ENCODE measurements at regions not wholly inside any gene's neighbourhood (a gene's known extent, or its start where the extent isn't known, plus 50 kb on each side); places are given as distances from the start of the nearest gene placed in this dataset.
"Not testable (repeated sequence)": the region's sequence is repeated elsewhere in the genome, so short reads cannot be mapped to it uniquely, and the experiment has no call there.

DNA sequence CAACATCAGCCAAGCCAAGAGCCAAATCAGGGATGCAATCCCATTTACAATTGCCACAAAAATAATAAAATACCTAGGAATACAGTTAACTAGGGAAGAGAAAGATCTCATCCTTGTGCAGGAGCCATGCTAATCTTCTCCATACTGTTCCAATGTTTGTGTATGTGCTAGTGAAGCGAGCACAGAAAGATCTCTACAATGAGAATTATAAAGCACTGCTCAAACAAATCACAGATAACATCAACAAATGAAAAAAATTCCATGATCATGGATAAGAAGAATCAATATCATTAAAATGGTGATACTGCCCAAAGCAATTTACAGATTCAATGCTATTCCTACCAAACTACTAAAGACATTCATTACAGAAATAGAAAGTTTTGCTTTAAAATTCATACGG is 215.6 kb downstream of the FOXG1 start:
- Histone ChIP-seq H3K27ac (ENCODE audit: low read depth, low read length) (no peak overlapping the region), H3K36me3 (ENCODE audit: control insufficient read depth, insufficient read depth, low read length) (no peaks in the 10 kb centered on the region), H3K4me3 (ENCODE audit: low read depth, low read length) (no peak overlapping the region), H3K27me3 (ENCODE audit: control insufficient read depth, insufficient read depth, low read length) (no peaks in the 10 kb centered on the region), H3K9me3 (ENCODE audit: control insufficient read depth, insufficient read depth, low read length) (peaks cover 2% of the 10 kb centered on the region), H3K4me1 (ENCODE audit: control insufficient read depth, insufficient read depth, low read length) (no peaks in the 10 kb centered on the region)
- DNase-seq (ENCODE audit: low read depth in 4 of 6, low spot score in 6 of 6), result no peak
- no CpG with 5 or more reads among the region's 2 CpGs for WGBS (ENCODE audit: insufficient coverage)

DNA sequence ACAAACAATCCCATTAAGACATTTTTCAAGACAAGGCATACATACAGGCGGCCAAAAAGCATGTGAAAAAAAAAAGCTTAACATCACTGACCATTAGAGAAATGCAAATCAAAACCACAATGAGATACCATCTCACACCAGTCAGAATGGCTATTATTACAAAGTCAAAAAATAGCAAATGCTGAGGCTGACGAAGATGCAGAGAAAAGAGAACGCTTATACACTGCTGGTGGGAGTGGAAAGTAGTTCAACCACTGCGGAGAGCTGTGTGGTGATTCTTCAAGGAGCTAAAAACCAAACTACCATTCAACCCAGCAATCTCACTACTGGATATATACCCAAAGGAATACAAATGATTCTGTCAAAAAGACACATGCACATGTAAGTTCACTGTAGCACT is 216.7 kb downstream of the FOXG1 start:
- H3K27me3 ChIP-seq (ENCODE audit: control insufficient read depth, insufficient read depth, low read length), result no peaks in the 10 kb centered on the region
- DNase-seq (ENCODE audit: low read depth in 4 of 6, low spot score in 6 of 6), result no peak
- H3K9me3 ChIP-seq (ENCODE audit: control insufficient read depth, insufficient read depth, low read length), result peaks cover 2% of the 10 kb centered on the region
- WGBS (ENCODE audit: insufficient coverage), result no CpG with 5 or more reads among the region's 4 CpGs
- no peak overlapping the region for H3K4me3 ChIP-seq (ENCODE audit: low read depth, low read length)
- no peak overlapping the region for H3K27ac ChIP-seq (ENCODE audit: low read depth, low read length)
- H3K36me3 ChIP-seq (ENCODE audit: control insufficient read depth, insufficient read depth, low read length), result no peaks in the 10 kb centered on the region
- no peaks in the 10 kb centered on the region for H3K4me1 ChIP-seq (ENCODE audit: control insufficient read depth, insufficient read depth, low read length)

DNA sequence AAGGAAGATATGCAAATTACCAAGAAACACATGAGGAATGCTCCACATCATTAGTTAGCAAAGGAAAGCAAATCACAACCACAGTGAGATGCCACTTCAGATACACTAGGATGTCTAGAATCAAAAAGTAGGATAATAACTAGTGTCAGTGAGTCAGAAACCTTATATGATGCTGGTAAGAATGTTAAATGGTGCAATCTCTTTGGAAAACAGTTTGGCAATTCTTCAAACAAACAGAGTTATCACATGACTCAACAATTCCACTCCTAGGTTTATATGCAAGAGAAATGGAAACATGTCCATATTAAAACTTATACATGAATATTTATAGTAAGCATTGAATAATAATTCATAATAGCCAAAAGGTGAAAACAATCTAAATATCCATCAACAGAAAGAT is 220.9 kb downstream of the FOXG1 start:
- no peaks in the 10 kb centered on the region for H3K36me3 ChIP-seq (ENCODE audit: control insufficient read depth, insufficient read depth, low read length)
- H3K9me3 ChIP-seq (ENCODE audit: control insufficient read depth, insufficient read depth, low read length), result peaks cover 2% of the 10 kb centered on the region
- H3K27me3 ChIP-seq (ENCODE audit: control insufficient read depth, insufficient read depth, low read length), result no peaks in the 10 kb centered on the region
- no peak overlapping the region for H3K4me3 ChIP-seq (ENCODE audit: low read depth, low read length)
- H3K27ac ChIP-seq (ENCODE audit: low read depth, low read length), result no peak overlapping the region
- no peaks in the 10 kb centered on the region for H3K4me1 ChIP-seq (ENCODE audit: control insufficient read depth, insufficient read depth, low read length)
- no peak for DNase-seq (ENCODE audit: low read depth in 4 of 6, low spot score in 6 of 6)

DNA sequence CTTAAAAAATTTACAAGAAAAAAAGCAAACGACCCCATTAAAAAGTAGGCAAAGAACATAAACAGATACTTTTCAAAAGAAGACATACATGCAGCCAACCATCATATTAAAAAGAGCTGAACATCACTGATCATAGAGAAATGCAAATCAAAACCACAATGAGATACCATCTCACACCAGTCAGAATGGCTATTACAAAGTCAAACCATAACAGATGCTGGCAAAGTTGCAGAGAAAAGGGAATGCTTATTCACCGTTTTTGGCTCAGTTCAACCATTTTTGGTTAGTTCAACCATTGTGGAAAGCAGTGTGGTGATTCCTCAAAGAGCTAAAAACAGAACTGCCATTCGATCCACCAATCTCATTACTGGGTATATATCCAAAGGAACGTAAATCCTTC is 230.6 kb downstream of the FOXG1 start:
- not testable (repeated sequence) for H3K36me3 ChIP-seq (ENCODE audit: control insufficient read depth, insufficient read depth, low read length); H3K4me1 ChIP-seq (ENCODE audit: control insufficient read depth, insufficient read depth, low read length); H3K9me3 ChIP-seq (ENCODE audit: control insufficient read depth, insufficient read depth, low read length); H3K27me3 ChIP-seq (ENCODE audit: control insufficient read depth, insufficient read depth, low read length); DNase-seq (ENCODE audit: low read depth in 4 of 6, low spot score in 6 of 6); H3K27ac ChIP-seq (ENCODE audit: low read depth, low read length); H3K4me3 ChIP-seq (ENCODE audit: low read depth, low read length)
- WGBS (ENCODE audit: insufficient coverage), result 88% methylated on average over 1 of the region's 4 CpGs

DNA sequence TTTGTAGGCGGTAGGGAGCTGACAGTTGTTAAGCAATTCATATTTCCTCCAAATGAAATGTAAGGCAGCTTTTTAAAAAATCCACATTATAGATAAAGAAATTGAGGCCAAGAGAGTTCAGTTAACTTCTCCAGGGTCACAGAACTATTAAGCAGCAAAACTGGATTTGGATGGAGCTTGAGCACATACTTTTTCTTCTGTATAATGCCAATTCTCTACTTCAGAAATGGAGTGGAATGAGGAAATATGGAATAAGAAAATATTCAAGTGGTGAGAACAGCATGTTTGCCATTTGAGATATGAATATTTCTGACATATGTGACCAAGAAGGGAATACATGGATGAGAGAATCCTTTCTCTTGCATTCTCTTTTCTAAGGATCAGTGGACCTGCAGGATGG is 233.1 kb downstream of the FOXG1 start:
- DNase-seq (ENCODE audit: low read depth in 4 of 6, low spot score in 6 of 6), result no peak
- no peak overlapping the region for H3K4me3 ChIP-seq (ENCODE audit: low read depth, low read length)
- no CpG with 5 or more reads among the region's 1 CpG for WGBS (ENCODE audit: insufficient coverage)
- H3K4me1 ChIP-seq (ENCODE audit: control insufficient read depth, insufficient read depth, low read length), result no peaks in the 10 kb centered on the region
- no peaks in the 10 kb centered on the region for H3K9me3 ChIP-seq (ENCODE audit: control insufficient read depth, insufficient read depth, low read length)
- H3K27ac ChIP-seq (ENCODE audit: low read depth, low read length), result no peak overlapping the region
- H3K36me3 ChIP-seq (ENCODE audit: control insufficient read depth, insufficient read depth, low read length), result no peaks in the 10 kb centered on the region
- no peaks in the 10 kb centered on the region for H3K27me3 ChIP-seq (ENCODE audit: control insufficient read depth, insufficient read depth, low read length)

DNA sequence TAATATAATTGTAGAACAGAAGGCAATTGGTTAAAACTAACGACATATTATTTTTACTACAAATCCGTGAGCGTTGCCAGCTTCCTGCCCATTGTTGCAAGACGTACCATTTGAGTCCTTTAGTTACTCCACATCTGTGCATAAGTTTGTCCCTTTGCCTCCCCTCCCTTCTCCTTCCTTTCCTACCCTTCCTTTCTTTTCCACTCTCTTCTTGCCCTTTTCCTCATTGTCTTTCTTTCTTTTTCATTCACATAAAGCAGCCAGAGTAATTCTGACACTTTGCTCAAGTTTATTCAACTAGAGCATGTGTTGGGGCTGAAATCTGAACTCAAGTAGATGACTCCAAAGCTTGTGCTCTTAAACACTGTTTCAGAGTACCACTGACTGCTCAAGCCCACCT is 239.1 kb downstream of the FOXG1 start:
- 91% methylated on average over 4 of the region's 4 CpGs for WGBS (ENCODE audit: insufficient coverage)
- no peaks in the 10 kb centered on the region for H3K27me3 ChIP-seq (ENCODE audit: control insufficient read depth, insufficient read depth, low read length)
- H3K27ac ChIP-seq (ENCODE audit: low read depth, low read length), result no peak overlapping the region
- no peaks in the 10 kb centered on the region for H3K36me3 ChIP-seq (ENCODE audit: control insufficient read depth, insufficient read depth, low read length)
- no peaks in the 10 kb centered on the region for H3K4me1 ChIP-seq (ENCODE audit: control insufficient read depth, insufficient read depth, low read length)
- DNase-seq (ENCODE audit: low read depth in 4 of 6, low spot score in 6 of 6), result no peak
- no peaks in the 10 kb centered on the region for H3K9me3 ChIP-seq (ENCODE audit: control insufficient read depth, insufficient read depth, low read length)
- no peak overlapping the region for H3K4me3 ChIP-seq (ENCODE audit: low read depth, low read length)

DNA sequence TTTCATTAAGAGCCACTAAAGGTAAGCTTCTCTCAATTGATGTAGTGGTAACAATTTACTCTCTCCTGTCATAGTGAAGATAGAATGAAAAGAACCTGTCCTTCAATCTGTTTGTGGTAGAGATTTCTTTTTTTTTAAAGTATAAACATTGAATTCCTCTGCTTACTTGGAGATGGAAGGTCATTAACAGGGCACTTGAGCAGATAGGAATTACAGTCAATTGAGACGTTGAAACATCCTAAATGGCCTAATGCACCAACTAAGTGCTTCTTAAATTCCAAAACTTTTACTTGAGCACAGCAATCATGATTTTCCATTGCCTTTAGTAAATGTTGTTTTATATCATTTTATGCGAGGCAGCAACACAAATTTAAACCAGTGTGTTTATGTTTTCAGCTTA is 241.4 kb downstream of the FOXG1 start:
- Histone ChIP-seq H3K27ac (ENCODE audit: low read depth, low read length) (no peak overlapping the region), H3K9me3 (ENCODE audit: control insufficient read depth, insufficient read depth, low read length) (no peaks in the 10 kb centered on the region), H3K4me1 (ENCODE audit: control insufficient read depth, insufficient read depth, low read length) (no peaks in the 10 kb centered on the region), H3K36me3 (ENCODE audit: control insufficient read depth, insufficient read depth, low read length) (no peaks in the 10 kb centered on the region), H3K27me3 (ENCODE audit: control insufficient read depth, insufficient read depth, low read length) (no peaks in the 10 kb centered on the region), H3K4me3 (ENCODE audit: low read depth, low read length) (no peak overlapping the region)
- no peak for DNase-seq (ENCODE audit: low read depth in 4 of 6, low spot score in 6 of 6)
- no CpG with 5 or more reads among the region's 2 CpGs for WGBS (ENCODE audit: insufficient coverage)

DNA sequence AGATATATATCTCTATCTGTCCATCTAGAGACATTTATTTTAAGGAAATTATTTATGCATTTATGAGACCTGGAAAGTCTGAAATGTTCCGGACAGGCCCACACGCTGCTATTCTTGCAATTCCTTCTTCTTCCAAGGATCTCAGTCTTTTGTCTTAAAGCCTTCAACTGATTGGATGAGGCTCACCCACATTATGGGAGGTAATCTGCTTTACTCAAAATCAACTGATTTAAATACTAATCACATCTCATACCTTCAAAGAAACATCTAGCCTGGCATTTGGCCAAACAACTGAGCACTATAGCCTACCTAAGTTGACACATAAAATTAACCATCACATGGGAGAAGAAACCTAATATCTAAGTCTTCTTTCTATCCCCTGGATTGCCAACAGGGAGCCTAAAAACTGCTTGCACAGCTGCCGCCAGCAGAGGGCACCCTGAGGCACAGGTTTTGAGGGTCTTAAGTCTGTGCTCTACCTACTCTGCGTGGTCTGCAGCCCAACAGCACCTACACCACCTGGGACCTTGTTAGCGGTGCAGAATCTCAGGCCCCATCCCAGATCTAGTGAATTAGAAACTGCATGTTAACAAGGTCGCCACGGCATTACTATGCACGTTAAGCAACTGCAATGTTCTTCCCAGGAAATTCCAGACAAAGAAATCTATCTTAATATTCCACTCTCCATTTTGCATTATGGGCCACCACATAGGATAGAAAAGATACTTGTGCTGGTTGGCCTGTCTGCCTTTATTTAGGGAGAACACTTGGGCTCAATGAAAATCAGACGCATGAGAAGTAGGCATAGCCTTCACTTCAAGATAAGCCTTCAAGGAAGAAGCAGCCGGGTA is 249.7 kb downstream of the FOXG1 start:
- WGBS (ENCODE audit: insufficient coverage), result 46% methylated on average over 7 of the region's 10 CpGs
- no peaks in the 10 kb centered on the region for H3K27me3 ChIP-seq (ENCODE audit: control insufficient read depth, insufficient read depth, low read length)
- H3K4me3 ChIP-seq (ENCODE audit: low read depth, low read length), result no peak overlapping the region
- DNase-seq (ENCODE audit: low read depth in 4 of 6, low spot score in 6 of 6), result peak in 4 of 6 donors; percentile 2 to 44 (median 18)
- H3K9me3 ChIP-seq (ENCODE audit: control insufficient read depth, insufficient read depth, low read length), result no peaks in the 10 kb centered on the region
- H3K36me3 ChIP-seq (ENCODE audit: control insufficient read depth, insufficient read depth, low read length), result no peaks in the 10 kb centered on the region
- H3K4me1 ChIP-seq (ENCODE audit: control insufficient read depth, insufficient read depth, low read length), result no peaks in the 10 kb centered on the region
- H3K27ac ChIP-seq (ENCODE audit: low read depth, low read length), result no peak overlapping the region

DNA sequence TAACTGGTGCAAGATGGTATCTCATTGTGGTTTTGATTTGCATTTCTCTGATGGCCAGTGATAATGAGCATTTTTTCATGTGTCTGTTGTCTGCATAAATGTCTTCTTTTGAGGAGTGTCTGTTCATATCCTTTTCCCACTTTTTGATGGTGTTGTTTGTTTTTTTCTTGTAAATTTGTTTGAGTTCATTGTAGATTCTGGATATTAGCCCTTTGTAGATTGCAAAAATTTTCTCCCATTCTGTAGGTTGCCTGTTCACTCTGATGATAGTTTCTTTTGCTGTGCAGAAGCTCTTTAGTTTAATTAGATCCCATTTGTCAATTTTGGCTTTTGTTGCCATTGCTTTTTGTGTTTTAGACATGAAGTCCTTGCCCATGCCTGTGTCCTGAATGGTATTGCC is 256.9 kb downstream of the FOXG1 start:
- H3K27me3 ChIP-seq (ENCODE audit: control insufficient read depth, insufficient read depth, low read length); H3K36me3 ChIP-seq (ENCODE audit: control insufficient read depth, insufficient read depth, low read length); H3K4me1 ChIP-seq (ENCODE audit: control insufficient read depth, insufficient read depth, low read length); H3K9me3 ChIP-seq (ENCODE audit: control insufficient read depth, insufficient read depth, low read length); DNase-seq (ENCODE audit: low read depth in 4 of 6, low spot score in 6 of 6); H3K4me3 ChIP-seq (ENCODE audit: low read depth, low read length); H3K27ac ChIP-seq (ENCODE audit: low read depth, low read length): not testable (repeated sequence)

DNA sequence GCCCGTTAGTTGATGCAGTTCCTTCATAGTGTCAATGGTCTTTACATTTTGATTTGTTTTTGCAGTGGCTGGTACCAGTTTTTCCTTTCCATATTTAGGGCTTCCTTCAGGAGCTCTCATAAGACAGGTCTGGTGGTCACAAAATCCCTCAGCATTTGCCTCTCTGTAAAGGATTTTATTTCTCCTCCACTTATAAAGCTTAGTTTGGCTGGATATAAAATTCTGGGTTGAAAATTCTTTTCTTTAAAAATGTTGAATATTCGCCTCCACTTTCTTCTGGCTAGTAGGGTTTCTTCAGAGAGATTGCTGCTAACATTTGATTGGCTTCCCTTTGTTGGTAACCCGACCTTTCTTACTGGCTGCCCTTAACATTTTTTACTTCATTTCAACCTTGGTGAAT is 260.9 kb downstream of the FOXG1 start:
- H3K4me1 ChIP-seq (ENCODE audit: control insufficient read depth, insufficient read depth, low read length); H3K27ac ChIP-seq (ENCODE audit: low read depth, low read length); H3K4me3 ChIP-seq (ENCODE audit: low read depth, low read length); H3K27me3 ChIP-seq (ENCODE audit: control insufficient read depth, insufficient read depth, low read length); H3K9me3 ChIP-seq (ENCODE audit: control insufficient read depth, insufficient read depth, low read length); H3K36me3 ChIP-seq (ENCODE audit: control insufficient read depth, insufficient read depth, low read length); DNase-seq (ENCODE audit: low read depth in 4 of 6, low spot score in 6 of 6): not testable (repeated sequence)
- WGBS (ENCODE audit: insufficient coverage), result no CpG with 5 or more reads among the region's 3 CpGs
